ENCODE measurements at regions not wholly inside any gene's neighbourhood (a gene's known extent, or its start where the extent isn't known, plus 50 kb on each side); places are given as distances from the start of the nearest gene placed in this dataset.
A peak's percentile ranks its signal among the peaks of the same experiment; 100 is the strongest.

GRCh38 chr4:20615486-20616260, 84.6 kb upstream of the PACRGL start:
- Histone ChIP-seq H3K4me2 (ENCODE audit: low read depth, low read length) (no peak overlapping the region), H3K4me3 (replicated peaks in 1 of 3; ENCODE audit: insufficient read depth in 1 of 3, low read depth in 2 of 3, low read length in 3 of 3) (no peak overlapping the region), H3K79me2 (ENCODE audit: insufficient read depth, low read length) (no peaks in the 10 kb centered on the region), H3K9me3 (ENCODE audit: low read length) (no peaks in the 10 kb centered on the region), H3K27me3 (ENCODE audit: control insufficient read depth in 1 of 2, insufficient read depth in 2 of 2, low read length in 2 of 2) (no peaks in the 10 kb centered on the region), H3K9ac (ENCODE audit: insufficient read depth, low read depth, low read length) (no peak overlapping the region), H2AFZ (ENCODE audit: low read length) (no peak overlapping the region), H3K36me3 (replicated peaks in 1 of 2; ENCODE audit: control insufficient read depth in 1 of 2, insufficient read depth in 2 of 2, low read length in 2 of 2) (no peaks in the 10 kb centered on the region), H3K27ac (ENCODE audit: extremely low read length, insufficient read depth, low read length) (no peak overlapping the region), H4K20me1 (ENCODE audit: insufficient read depth, low read length) (no peaks in the 10 kb centered on the region), H3K4me1 (ENCODE audit: insufficient read depth, low read length) (no peaks in the 10 kb centered on the region)
- CTCF ChIA-PET (ENCODE audit: low intra/inter-chr PET ratio, low total read pairs): no interaction called here
- intact Hi-C loops (cut with micrococcal nuclease; ENCODE audit: unreplicated experiment) (no loop called here), in situ Hi-C loops (cut with HindIII; ENCODE audit: extremely low pct_ligation_motif_present, low pct_unique_long_range_greater_than_20kb) (no loop called here)
- POLR2A ChIA-PET: no interaction called here
- DNase-seq (ENCODE audit: low spot score) (peak; percentile 1), ATAC-seq (no peak), FAIRE-seq (no peak)
- WGBS (ENCODE audit: low lambda C conversion rate): 6% methylated on average over 7 of the region's 7 CpGs
- TF ChIP-seq SIX1 (CRISPR knock-in tag; IDR thresholded peaks at IDR 0.05; ENCODE audit: borderline replicate concordance) (no peak), TRAFD1 (CRISPR knock-in tag; IDR thresholded peaks at IDR 0.05; ENCODE audit: borderline replicate concordance) (no peak)
- BruUV-seq (replicated peaks): no TSS peak

- Histone ChIP-seq H3K27ac (ENCODE audit: extremely low read length, insufficient read depth, low read length) (no peak overlapping the region), H3K9me3 (ENCODE audit: low read length) (no peaks in the 10 kb centered on the region), H3K9ac (ENCODE audit: insufficient read depth, low read depth, low read length) (no peak overlapping the region), H3K4me1 (ENCODE audit: insufficient read depth, low read length) (no peaks in the 10 kb centered on the region), H3K36me3 (replicated peaks in 1 of 2; ENCODE audit: control insufficient read depth in 1 of 2, insufficient read depth in 2 of 2, low read length in 2 of 2) (no peaks in the 10 kb centered on the region), H3K4me3 (replicated peaks in 1 of 3; ENCODE audit: insufficient read depth in 1 of 3, low read depth in 2 of 3, low read length in 3 of 3) (no peak overlapping the region), H4K20me1 (ENCODE audit: insufficient read depth, low read length) (no peaks in the 10 kb centered on the region), H3K79me2 (ENCODE audit: insufficient read depth, low read length) (no peaks in the 10 kb centered on the region), H3K4me2 (ENCODE audit: low read depth, low read length) (no peak overlapping the region), H2AFZ (ENCODE audit: low read length) (no peak overlapping the region), H3K27me3 (ENCODE audit: control insufficient read depth in 1 of 2, insufficient read depth in 2 of 2, low read length in 2 of 2) (no peaks in the 10 kb centered on the region)
- intact Hi-C loops (cut with micrococcal nuclease; ENCODE audit: unreplicated experiment) (no loop called here), in situ Hi-C loops (cut with HindIII; ENCODE audit: extremely low pct_ligation_motif_present, low pct_unique_long_range_greater_than_20kb) (no loop called here)
- BruUV-seq (replicated peaks): no TSS peak
- ChIA-PET POLR2A (no interaction called here), CTCF (ENCODE audit: low intra/inter-chr PET ratio, low total read pairs) (no interaction called here)
- no peak for ATAC-seq
- no peak for DNase-seq (ENCODE audit: low spot score)
- FAIRE-seq: no peak
- TF ChIP-seq KAT8 (CRISPR knock-in tag; IDR thresholded peaks at IDR 0.05) (no peak), MTA3 (CRISPR knock-in tag; IDR thresholded peaks at IDR 0.05) (no peak), ZNF567 (CRISPR knock-in tag; IDR thresholded peaks at IDR 0.05; ENCODE audit: borderline replicate concordance) (no peak), DR1 (CRISPR knock-in tag; IDR thresholded peaks at IDR 0.05) (no peak), ZNF282 (IDR thresholded peaks at IDR 0.05; ENCODE audit: partially characterized antibody) (no peak), POLR2A (IDR thresholded peaks at IDR 0.05; ENCODE audit: insufficient read depth in 1 of 2, low read depth in 2 of 2, low read length in 2 of 2) (no peak), HNRNPL (IDR thresholded peaks at IDR 0.05; ENCODE audit: low read depth, low read length) (no peak), TMF1 (CRISPR knock-in tag; IDR thresholded peaks at IDR 0.05; ENCODE audit: low read depth) (no peak), TFDP2 (CRISPR knock-in tag; IDR thresholded peaks at IDR 0.05) (no peak), FOSL2 (CRISPR knock-in tag; IDR thresholded peaks at IDR 0.05) (no peak), BORCS8-MEF2B (CRISPR knock-in tag; IDR thresholded peaks at IDR 0.05) (no peak), TGIF2 (CRISPR knock-in tag; IDR thresholded peaks at IDR 0.05) (no peak), TIGD3 (CRISPR knock-in tag; IDR thresholded peaks at IDR 0.05; ENCODE audit: borderline replicate concordance) (no peak)
Measured at GRCh38 chr4:20616313-20616712, 83.9 kb upstream of the PACRGL start.
